ENCODE measurements at regions not wholly inside any gene's neighbourhood (a gene's known extent, or its start where the extent isn't known, plus 50 kb on each side); places are given as distances from the start of the nearest gene placed in this dataset.

DNA sequence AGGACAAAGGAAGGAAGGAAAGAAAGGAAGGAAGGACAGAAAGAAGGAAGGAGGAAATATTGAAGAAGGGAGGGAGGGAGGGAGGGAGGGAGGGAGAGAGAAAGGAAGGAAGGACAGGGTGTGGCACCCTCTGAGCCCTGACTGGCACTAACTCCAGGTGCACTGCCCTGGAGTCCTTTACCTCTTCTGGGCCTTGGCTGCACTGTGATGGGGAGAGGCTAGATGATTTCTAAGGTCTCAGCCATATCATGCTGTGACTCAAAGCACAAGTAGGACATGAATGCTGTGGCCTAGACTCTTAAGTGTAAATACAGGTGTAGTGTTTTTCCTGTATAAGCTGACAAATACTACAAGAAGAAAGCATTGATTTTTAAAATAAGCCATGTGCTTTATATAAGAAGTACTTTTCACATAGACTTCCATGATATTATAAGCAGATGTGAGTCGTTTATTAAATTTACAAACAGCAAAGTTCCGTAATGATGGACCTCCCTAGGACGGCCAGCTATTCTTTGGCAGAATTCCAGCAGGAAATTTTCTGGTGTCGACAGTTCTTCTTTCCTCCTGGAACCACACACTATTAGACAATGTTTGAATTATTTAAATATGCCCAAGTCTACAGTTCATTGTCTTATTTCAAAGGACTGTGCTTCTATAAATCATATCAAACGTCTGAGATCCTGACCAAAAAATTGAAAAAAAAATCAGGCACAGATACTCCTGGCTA is 213.8 kb upstream of the C2CD4B start:
- Histone ChIP-seq H3K4me3 (no peak overlapping the region), H3K4me1 (peaks cover 5% of the 10 kb centered on the region), H3K27ac (replicated peaks) (no peak overlapping the region), H3K9me3 (replicated peaks) (no peaks in the 10 kb centered on the region), H3K27me3 (ENCODE audit: low read depth) (no peaks in the 10 kb centered on the region), H3K36me3 (no peaks in the 10 kb centered on the region)
- intact Hi-C loops (cut with micrococcal nuclease) = no loop called here
- TF ChIP-seq, protein P1, sequence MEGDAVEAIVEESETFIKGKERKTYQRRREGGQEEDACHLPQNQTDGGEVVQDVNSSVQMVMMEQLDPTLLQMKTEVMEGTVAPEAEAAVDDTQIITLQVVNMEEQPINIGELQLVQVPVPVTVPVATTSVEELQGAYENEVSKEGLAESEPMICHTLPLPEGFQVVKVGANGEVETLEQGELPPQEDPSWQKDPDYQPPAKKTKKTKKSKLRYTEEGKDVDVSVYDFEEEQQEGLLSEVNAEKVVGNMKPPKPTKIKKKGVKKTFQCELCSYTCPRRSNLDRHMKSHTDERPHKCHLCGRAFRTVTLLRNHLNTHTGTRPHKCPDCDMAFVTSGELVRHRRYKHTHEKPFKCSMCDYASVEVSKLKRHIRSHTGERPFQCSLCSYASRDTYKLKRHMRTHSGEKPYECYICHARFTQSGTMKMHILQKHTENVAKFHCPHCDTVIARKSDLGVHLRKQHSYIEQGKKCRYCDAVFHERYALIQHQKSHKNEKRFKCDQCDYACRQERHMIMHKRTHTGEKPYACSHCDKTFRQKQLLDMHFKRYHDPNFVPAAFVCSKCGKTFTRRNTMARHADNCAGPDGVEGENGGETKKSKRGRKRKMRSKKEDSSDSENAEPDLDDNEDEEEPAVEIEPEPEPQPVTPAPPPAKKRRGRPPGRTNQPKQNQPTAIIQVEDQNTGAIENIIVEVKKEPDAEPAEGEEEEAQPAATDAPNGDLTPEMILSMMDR (IDR thresholded peaks at IDR 0.05; ENCODE audit: borderline replicate concordance) = no peak
- DNase-seq = no peak

DNA sequence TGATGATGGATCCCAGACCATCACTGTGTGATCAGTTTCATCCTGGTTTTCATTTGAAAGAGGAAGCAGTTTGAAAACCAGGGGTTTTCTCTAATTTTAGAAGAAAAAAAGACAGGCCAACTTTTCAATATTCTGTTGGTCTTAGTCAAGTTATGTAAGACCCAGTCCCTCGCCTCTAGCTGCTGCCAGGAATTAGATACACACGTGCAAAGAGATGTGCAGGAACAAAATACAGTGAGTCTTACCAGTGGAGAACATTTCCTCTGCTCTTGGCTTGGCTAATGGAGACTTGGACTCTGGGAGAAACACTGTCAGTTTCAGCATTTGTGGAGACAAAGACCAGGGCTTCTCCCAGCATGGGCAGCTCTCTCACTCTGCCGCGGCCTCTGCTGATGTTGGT is 214.9 kb upstream of the C2CD4B start:
- Histone ChIP-seq H3K36me3 (no peaks in the 10 kb centered on the region), H3K27ac (replicated peaks) (no peak overlapping the region), H3K4me3 (no peak overlapping the region), H3K4me1 (peaks cover 5% of the 10 kb centered on the region), H3K27me3 (ENCODE audit: low read depth) (no peaks in the 10 kb centered on the region), H3K9me3 (replicated peaks) (no peaks in the 10 kb centered on the region)
- TF ChIP-seq, protein P1 (IDR thresholded peaks at IDR 0.05; ENCODE audit: borderline replicate concordance) = no peak
- DNase-seq = no peak
- intact Hi-C loops (cut with micrococcal nuclease) = no loop called here

DNA sequence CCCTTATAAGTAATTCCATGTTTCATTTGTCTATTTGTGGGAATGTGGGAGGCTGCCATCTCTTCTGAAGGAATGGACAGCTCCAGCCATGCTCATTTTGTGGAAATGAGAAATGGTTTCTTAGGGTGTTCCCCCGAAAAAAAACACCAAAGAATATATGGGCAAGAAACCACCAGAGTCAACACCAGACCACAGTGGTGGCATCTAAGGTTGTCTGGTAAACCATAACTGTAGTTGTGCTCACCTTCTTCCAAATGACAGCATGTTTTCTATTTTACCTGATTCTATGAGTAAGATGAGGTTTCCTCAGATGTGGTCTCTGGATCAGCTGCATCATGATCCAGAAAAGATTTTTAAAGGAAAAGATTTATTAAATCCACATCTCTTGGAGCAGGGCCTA is 217.0 kb upstream of the C2CD4B start:
- Histone ChIP-seq H3K4me1 (peaks cover 5% of the 10 kb centered on the region), H3K4me3 (no peak overlapping the region), H3K36me3 (no peaks in the 10 kb centered on the region), H3K9me3 (replicated peaks) (no peaks in the 10 kb centered on the region), H3K27ac (replicated peaks) (no peak overlapping the region), H3K27me3 (ENCODE audit: low read depth) (no peaks in the 10 kb centered on the region)
- intact Hi-C loops (cut with micrococcal nuclease) = no loop called here
- DNase-seq = no peak
- TF ChIP-seq, protein P1 (IDR thresholded peaks at IDR 0.05; ENCODE audit: borderline replicate concordance) = no peak

DNA sequence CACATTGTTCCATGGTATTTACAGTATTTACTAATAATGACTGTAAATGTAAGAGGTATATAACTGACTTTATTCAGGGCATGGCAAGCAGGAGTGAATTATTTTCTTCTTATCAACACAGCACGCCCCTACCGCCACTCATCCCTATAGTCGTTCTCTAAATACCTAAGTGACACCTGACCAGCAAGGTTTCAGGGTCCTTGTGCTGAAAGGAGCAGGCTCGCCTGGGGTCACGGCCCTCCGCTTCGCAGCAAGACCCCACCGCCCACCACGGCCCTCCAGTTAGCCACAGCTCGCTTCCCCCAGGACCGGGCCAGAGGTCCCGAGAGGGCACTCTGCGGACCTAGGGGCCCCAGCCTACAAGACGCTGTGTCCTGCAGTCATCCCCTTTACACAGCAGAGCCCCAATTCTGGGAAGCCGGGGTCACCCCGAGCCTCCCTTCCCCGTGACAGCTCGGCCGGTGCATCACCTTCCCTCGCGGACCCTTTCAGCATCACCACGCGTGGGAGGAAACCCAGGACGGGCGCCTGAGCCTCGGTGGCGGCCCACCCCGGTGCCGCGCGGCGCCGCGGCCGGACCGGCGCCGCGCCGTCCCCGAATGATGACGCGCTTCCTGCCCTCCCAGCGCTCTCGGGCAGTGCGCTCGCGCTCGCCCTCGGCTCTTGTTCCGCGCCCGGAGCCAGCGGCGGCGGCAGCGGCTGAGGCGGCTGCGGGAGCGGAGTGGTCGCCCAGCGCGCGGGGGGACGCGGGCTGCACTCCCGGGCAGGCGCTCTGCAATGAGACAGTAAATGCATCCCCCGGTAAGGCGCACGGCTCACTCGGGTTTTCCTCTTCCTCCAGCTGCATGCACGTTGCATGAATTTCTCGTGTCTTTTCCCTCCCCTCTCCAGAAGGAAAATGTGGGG is 225.1 kb upstream of the C2CD4B start, which contains the start of gene TLN2:
TSS of gene TLN2 (plus strand) at position 666 of the 906 bp plus-strand sequence.
- intact Hi-C loops (cut with micrococcal nuclease) = loop anchor here (5.0 to 10.0 kb wide), 2 partner anchors 157 to 265 kb away; no protein-coding TSS in a partner anchor
- TF ChIP-seq, protein P1 (IDR thresholded peaks at IDR 0.05; ENCODE audit: borderline replicate concordance) = no peak
- peak within 1 kb of the TSS; percentile 86 for H3K27ac ChIP-seq (replicated peaks)

DNA sequence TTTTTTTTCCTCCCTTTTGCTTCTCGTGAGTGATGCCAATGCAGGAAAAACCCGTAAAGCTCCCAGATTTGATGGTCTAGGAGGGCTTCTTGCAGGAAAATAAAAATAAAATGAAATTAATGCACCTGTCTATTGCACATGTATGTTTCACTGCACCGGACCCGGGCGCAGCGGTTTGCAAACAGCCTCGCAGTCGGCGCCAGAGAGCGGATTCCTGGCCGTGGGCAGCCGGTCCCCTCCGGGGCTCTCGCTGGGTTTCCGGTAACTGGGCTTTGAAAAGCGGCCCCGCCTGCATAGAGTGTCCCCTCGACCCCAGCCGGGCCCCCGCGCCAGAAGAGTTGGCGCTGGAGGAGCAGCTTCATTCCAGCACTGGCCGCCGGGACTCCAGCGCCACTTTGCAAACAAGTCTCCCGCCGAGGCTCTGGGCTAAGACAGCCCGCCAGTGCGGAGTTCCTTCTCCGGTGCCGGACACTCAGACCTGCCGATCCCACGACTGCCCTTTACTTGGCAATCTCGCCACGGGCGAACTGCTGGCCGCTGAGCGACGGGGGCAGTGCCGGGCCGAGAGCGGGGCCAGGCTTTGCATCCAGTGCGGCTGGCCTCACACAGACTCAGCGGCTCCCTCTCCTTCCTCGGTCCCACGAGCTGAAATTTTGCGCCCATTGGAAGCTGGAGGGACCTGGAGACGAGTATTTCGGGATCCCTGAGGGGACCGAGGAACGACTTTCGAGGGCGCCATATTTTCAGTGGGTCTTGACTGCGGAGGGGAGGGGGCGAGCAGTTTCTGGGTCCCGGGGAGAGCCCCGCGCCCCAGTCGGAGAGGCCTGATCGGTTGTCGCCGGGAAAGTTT is 225.9 kb upstream of the C2CD4B start:
- Histone ChIP-seq H3K9me3 (replicated peaks) (no peaks in the 10 kb centered on the region), H3K4me3 (peak overlapping the region; percentile 95), H3K36me3 (no peaks in the 10 kb centered on the region), H3K27me3 (ENCODE audit: low read depth) (no peaks in the 10 kb centered on the region), H3K4me1 (peaks cover 40% of the 10 kb centered on the region), H3K27ac (replicated peaks) (peak overlapping the region; percentile 86)
- intact Hi-C loops (cut with micrococcal nuclease) = loop anchor here (5.0 to 10.0 kb wide), 2 partner anchors 156 to 264 kb away; no protein-coding TSS in a partner anchor
- TF ChIP-seq, protein P1 (IDR thresholded peaks at IDR 0.05; ENCODE audit: borderline replicate concordance) = no peak
- DNase-seq = peak; percentile 44

More for the DNA sequence above, 225.1 kb upstream of the C2CD4B start, which contains the start of gene TLN2:
- H3K4me3 ChIP-seq = peak within 1 kb of the TSS; percentile 95
- H3K4me1 ChIP-seq = peaks cover 40% of the 10 kb centered on the region
- H3K9me3 ChIP-seq (replicated peaks) = no peaks in the 10 kb centered on the region
- peak; percentile 72 for DNase-seq
- H3K36me3 ChIP-seq = no peaks in the 10 kb centered on the region
- no peaks in the 10 kb centered on the region for H3K27me3 ChIP-seq (ENCODE audit: low read depth)
